HEK293 (cell line): ENCODE measurements at regions not wholly inside any gene's neighbourhood (a gene's known extent, or its start where the extent isn't known, plus 50 kb on each side); places are given as distances from the start of the nearest gene placed in this dataset.

Experiments
- CTCF ChIA-PET: fragments of 350-600 bp; formaldehyde crosslinking; extraction: SDS; loops from one replicate; lab custom pipeline; 2021; ENCODE audit warnings: antibody characterized with exemption; lab: Yijun Ruan, JAX
- POLR2A ChIA-PET: fragments of 300-600 bp; formaldehyde crosslinking; extraction: SDS; loops from one replicate; lab custom pipeline; 2020; ENCODE audit warnings: antibody characterized with exemption, inconsistent platforms; lab: Yijun Ruan, JAX
- H3K27ac ChIP-seq: fragments of 200-500 bp; sonication (Bioruptor generic); 2 replicates; pipeline ENCODE4 v1.5.1; 2014; ENCODE audit warnings: low read depth, low read length, control low read depth, inconsistent platforms; ENCODE audit errors: extremely low read depth
- H3K36me3 ChIP-seq, 2 experiments: fragments of 200-500 bp in 1 of 2; sonication (Bioruptor generic) in 1 of 2; 1 replicate in 1 of 2; 2 replicates in 1 of 2; pipeline ENCODE4 v1.5.1; 2014 to 2017; ENCODE audit warnings: inconsistent platforms in 2 of 2, low read length in 2 of 2; ENCODE audit not compliant: control insufficient read depth in 2 of 2, insufficient read depth in 1 of 2
- H3K4me1 ChIP-seq: fragments of 200-500 bp; sonication (Bioruptor generic); 2 replicates; pipeline ENCODE4 v1.5.1; 2014; ENCODE audit warnings: mild to moderate bottlenecking, low read length, inconsistent platforms; ENCODE audit not compliant: control insufficient read depth, insufficient read depth
- H3K4me3 ChIP-seq: 2 replicates; pipeline ENCODE4 v1.5.1; 2011; ENCODE audit warnings: low read depth, mild to moderate bottlenecking, control low read depth, low read length, moderate library complexity
- H3K9me3 ChIP-seq: fragments of 200-500 bp; sonication (Bioruptor generic); 2 replicates; pipeline ENCODE4 v1.5.1; 2014; ENCODE audit warnings: low read depth, low read length, inconsistent platforms; ENCODE audit not compliant: control insufficient read depth, insufficient read depth
- KLF16 ChIP-seq: fragments of 450-650 bp; formaldehyde crosslinking; IDR thresholded peaks from 2 replicates; pipeline ENCODE4 v1.5.1; 2017; ENCODE audit warnings: missing biosample characterization, missing genetic modification characterization
- KLF9 ChIP-seq: fragments of 450-650 bp; formaldehyde crosslinking; IDR thresholded peaks from 2 replicates; pipeline ENCODE4 v1.5.1; 2016; ENCODE audit warnings: missing biosample characterization, missing genetic modification characterization, low read depth
- MEIS1 ChIP-seq: sonication (generic); formaldehyde crosslinking; IDR thresholded peaks from 2 replicates; pipeline ENCODE4 v1.8.1; 2022; ENCODE audit warnings: missing genetic modification reagents, mild to moderate bottlenecking, borderline replicate concordance
- REPIN1 ChIP-seq: fragments of 450-650 bp; formaldehyde crosslinking; IDR thresholded peaks from 2 replicates; pipeline ENCODE4 v1.5.1; 2017; ENCODE audit warnings: missing biosample characterization, missing genetic modification characterization, low read depth
- YY1 ChIP-seq: fragments of 450-650 bp; formaldehyde crosslinking; IDR thresholded peaks from 2 replicates; pipeline ENCODE4 v1.5.1; 2018; ENCODE audit warnings: missing biosample characterization, missing genetic modification characterization
- ZBTB48 ChIP-seq: fragments of 450-650 bp; formaldehyde crosslinking; IDR thresholded peaks from 2 replicates; pipeline ENCODE4 v1.5.1; 2016; ENCODE audit warnings: missing biosample characterization, missing genetic modification characterization
- ZBTB8A ChIP-seq: fragments of 450-650 bp; formaldehyde crosslinking; IDR thresholded peaks from 2 replicates; pipeline ENCODE4 v1.5.1; 2016; ENCODE audit warnings: missing biosample characterization, missing genetic modification characterization
- ZEB2 ChIP-seq: fragments of 450-650 bp; formaldehyde crosslinking; IDR thresholded peaks from 2 replicates; pipeline ENCODE4 v1.5.1; 2016; ENCODE audit warnings: missing biosample characterization, missing genetic modification characterization
- ZNF175 ChIP-seq: fragments of 450-650 bp; formaldehyde crosslinking; IDR thresholded peaks from 2 replicates; pipeline ENCODE4 v1.5.1; 2016; ENCODE audit warnings: missing biosample characterization, missing genetic modification characterization
- ZNF211 ChIP-seq: fragments of 450-650 bp; formaldehyde crosslinking; IDR thresholded peaks from 2 replicates; pipeline ENCODE4 v1.5.1; 2016; ENCODE audit warnings: low read depth, missing biosample characterization, missing genetic modification characterization
- ZNF24 ChIP-seq: fragments of 450-650 bp; formaldehyde crosslinking; IDR thresholded peaks from 2 replicates; pipeline ENCODE4 v1.5.1; 2016; ENCODE audit warnings: missing biosample characterization, missing genetic modification characterization
- ZNF530 ChIP-seq: fragments of 450-650 bp; formaldehyde crosslinking; IDR thresholded peaks from 2 replicates; pipeline ENCODE4 v1.5.1; 2016; ENCODE audit warnings: low read depth, missing biosample characterization, missing genetic modification characterization
- ZNF585B ChIP-seq: fragments of 450-650 bp; formaldehyde crosslinking; IDR thresholded peaks from 2 replicates; pipeline ENCODE4 v1.5.1; 2016; ENCODE audit warnings: missing biosample characterization, missing genetic modification characterization
- ZNF596 ChIP-seq: fragments of 450-650 bp; IDR thresholded peaks from 2 replicates; pipeline ENCODE4 v1.5.0; 2018; ENCODE audit warnings: missing biosample characterization, mild to moderate bottlenecking, missing genetic modification characterization, moderate library complexity
- ZNF629 ChIP-seq: fragments of 450-650 bp; formaldehyde crosslinking; IDR thresholded peaks from 2 replicates; pipeline ENCODE4 v1.5.1; 2017; ENCODE audit warnings: missing biosample characterization, missing genetic modification characterization
- ZNF658 ChIP-seq: fragments of 450-650 bp; formaldehyde crosslinking; IDR thresholded peaks from 2 replicates; pipeline ENCODE4; 2016; ENCODE audit warnings: missing biosample characterization, missing genetic modification characterization
- ZNF677 ChIP-seq: fragments of 450-650 bp; IDR thresholded peaks from 2 replicates; pipeline ENCODE4 v1.5.0; 2018; ENCODE audit warnings: missing biosample characterization, mild to moderate bottlenecking, missing genetic modification characterization, moderate library complexity
- ZNF707 ChIP-seq: fragments of 450-650 bp; formaldehyde crosslinking; IDR thresholded peaks from 2 replicates; pipeline ENCODE4 v1.5.1; 2016; ENCODE audit warnings: missing biosample characterization, missing genetic modification characterization
- ZNF76 ChIP-seq: fragments of 450-650 bp; formaldehyde crosslinking; IDR thresholded peaks from 2 replicates; pipeline ENCODE4; 2016; ENCODE audit warnings: low read depth, missing biosample characterization, missing genetic modification characterization, borderline replicate concordance
- ZNF785 ChIP-seq: fragments of 450-650 bp; formaldehyde crosslinking; IDR thresholded peaks from 2 replicates; pipeline ENCODE4 v1.5.1; 2016; ENCODE audit warnings: missing biosample characterization, missing genetic modification characterization
- ZNF837 ChIP-seq: fragments of 450-650 bp; formaldehyde crosslinking; IDR thresholded peaks from 2 replicates; pipeline ENCODE4 v1.5.1; 2016; ENCODE audit warnings: missing biosample characterization, missing genetic modification characterization
- ZSCAN23 ChIP-seq: fragments of 450-650 bp; formaldehyde crosslinking; IDR thresholded peaks from 2 replicates; pipeline ENCODE4 v1.5.1; 2016; ENCODE audit warnings: missing biosample characterization, missing genetic modification characterization
- ZSCAN30 ChIP-seq: fragments of 450-650 bp; IDR thresholded peaks from 2 replicates; pipeline ENCODE4 v1.5.1; 2018; ENCODE audit warnings: missing biosample characterization, mild to moderate bottlenecking, missing genetic modification characterization, moderate library complexity
- TF ChIP-seq, protein P1 (sequence below): fragments of 450-650 bp; formaldehyde crosslinking; optimal IDR thresholded peaks from 2 replicates; pipeline ENCODE3; 2016; ENCODE audit warnings: missing biosample characterization, mild to moderate bottlenecking, missing genetic modification characterization
- TF ChIP-seq, protein P2 (sequence below): fragments of 450-650 bp; formaldehyde crosslinking; IDR thresholded peaks from 2 replicates; pipeline ENCODE4 v1.5.1; 2016; ENCODE audit warnings: missing biosample characterization, missing genetic modification characterization, low read depth
- TF ChIP-seq, protein P3 (sequence below): fragments of 450-650 bp; formaldehyde crosslinking; IDR thresholded peaks from 2 replicates; pipeline ENCODE4 v1.5.1; 2016; ENCODE audit warnings: missing biosample characterization, missing genetic modification characterization
- TF ChIP-seq, protein P4 (sequence below): fragments of 450-650 bp; formaldehyde crosslinking; IDR thresholded peaks from 2 replicates; pipeline ENCODE4 v1.5.1; 2016; ENCODE audit warnings: missing biosample characterization, missing genetic modification characterization, borderline replicate concordance
- TF ChIP-seq, protein P5 (sequence below): fragments of 450-650 bp; formaldehyde crosslinking; IDR thresholded peaks from 2 replicates; pipeline ENCODE4 v1.5.1; 2016; ENCODE audit warnings: missing biosample characterization, missing genetic modification characterization

DNA sequence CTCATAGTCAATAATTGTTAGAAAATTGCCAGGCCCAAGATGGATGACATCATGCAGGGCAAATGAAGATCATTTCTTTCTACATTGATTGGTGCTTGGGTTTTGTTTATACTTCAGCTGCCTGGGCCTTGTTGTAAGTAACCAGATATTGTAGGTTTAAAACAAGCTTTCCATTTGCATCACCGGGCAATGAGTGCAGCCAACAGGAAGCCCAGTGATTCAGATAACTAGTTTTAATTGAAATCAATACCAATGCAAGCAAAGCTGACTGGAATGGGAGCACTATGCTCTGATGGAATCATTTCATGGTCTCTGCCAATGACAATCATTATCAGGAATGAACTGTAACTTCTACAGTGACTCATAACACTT lies 279.3 kb downstream of the DUSP6 start (continued):
- peak; percentile 73 for TF ChIP-seq ZNF629 (tag by site-specific recombination)
- TF ChIP-seq, protein P1, sequence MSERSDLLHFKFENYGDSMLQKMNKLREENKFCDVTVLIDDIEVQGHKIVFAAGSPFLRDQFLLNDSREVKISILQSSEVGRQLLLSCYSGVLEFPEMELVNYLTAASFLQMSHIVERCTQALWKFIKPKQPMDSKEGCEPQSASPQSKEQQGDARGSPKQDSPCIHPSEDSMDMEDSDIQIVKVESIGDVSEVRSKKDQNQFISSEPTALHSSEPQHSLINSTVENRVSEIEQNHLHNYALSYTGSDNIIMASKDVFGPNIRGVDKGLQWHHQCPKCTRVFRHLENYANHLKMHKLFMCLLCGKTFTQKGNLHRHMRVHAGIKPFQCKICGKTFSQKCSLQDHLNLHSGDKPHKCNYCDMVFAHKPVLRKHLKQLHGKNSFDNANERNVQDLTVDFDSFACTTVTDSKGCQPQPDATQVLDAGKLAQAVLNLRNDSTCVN, result no peak
- no peak for TF ChIP-seq ZNF785 (tag by site-specific recombination)
- TF ChIP-seq ZBTB48 (tag by site-specific recombination), result no peak
- TF ChIP-seq KLF9 (tag by site-specific recombination), result no peak
- no peak for TF ChIP-seq ZSCAN23 (tag by site-specific recombination)
- no peak for TF ChIP-seq ZNF76 (tag by site-specific recombination)
- peak; percentile 42; the same call in 1 of the 2 replicates for TF ChIP-seq ZEB2 (tag by site-specific recombination)
- no peak for TF ChIP-seq ZNF175
- TF ChIP-seq MEIS1 (CRISPR knock-in tag), result no peak
- no peak for TF ChIP-seq ZNF677 (tag by site-specific recombination)
- TF ChIP-seq ZNF24, result 0 out of 2 replicates have a peak, but pooled peaks have one; percentile 32
- TF ChIP-seq, protein P2, sequence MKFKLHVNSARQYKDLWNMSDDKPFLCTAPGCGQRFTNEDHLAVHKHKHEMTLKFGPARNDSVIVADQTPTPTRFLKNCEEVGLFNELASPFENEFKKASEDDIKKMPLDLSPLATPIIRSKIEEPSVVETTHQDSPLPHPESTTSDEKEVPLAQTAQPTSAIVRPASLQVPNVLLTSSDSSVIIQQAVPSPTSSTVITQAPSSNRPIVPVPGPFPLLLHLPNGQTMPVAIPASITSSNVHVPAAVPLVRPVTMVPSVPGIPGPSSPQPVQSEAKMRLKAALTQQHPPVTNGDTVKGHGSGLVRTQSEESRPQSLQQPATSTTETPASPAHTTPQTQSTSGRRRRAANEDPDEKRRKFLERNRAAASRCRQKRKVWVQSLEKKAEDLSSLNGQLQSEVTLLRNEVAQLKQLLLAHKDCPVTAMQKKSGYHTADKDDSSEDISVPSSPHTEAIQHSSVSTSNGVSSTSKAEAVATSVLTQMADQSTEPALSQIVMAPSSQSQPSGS (tag by site-specific recombination), result peak; percentile 76
- no peak for TF ChIP-seq ZNF658
- TF ChIP-seq, all 188 proteins: peak for 12

DNA sequence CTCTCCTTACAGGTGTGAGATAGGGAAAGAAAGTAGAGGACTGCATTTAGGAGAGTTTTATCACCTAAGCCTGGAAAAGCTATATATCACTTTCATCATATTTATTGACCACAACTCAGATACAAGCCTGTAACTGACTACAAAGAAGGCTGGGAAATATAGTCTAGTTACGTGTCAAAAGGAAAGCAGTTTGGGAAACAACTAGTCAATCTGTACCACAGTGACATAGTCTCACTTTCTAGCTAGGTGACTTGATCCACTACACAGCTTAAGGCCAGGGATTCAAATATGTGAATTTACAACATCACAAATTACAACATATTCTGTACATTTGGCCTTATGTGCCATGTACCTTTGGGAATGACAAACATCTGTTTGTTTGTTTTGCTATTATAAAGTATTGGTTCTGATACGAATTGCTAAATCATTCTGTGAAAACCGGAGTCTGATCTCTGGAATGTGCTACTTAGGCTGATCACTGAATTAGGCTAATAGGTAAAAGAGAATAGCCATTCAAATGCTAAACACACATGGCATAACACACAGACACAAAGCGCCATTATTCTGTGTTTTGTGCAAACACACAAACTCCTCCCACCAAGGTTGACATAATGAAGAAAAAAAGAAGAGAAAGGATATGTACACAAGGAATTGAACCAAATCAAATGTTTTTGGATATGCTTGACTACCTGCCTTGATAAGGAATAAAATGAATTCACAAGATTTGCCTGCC lies 279.8 kb downstream of the DUSP6 start:
- H3K4me3 ChIP-seq, result no peak overlapping the region
- no peaks in the 10 kb centered on the region for H3K4me1 ChIP-seq
- CTCF ChIA-PET, result no interaction called here
- H3K36me3 ChIP-seq, result no peaks in the 10 kb centered on the region
- POLR2A ChIA-PET, result no interaction called here
- H3K27ac ChIP-seq, result no peak overlapping the region
- no peaks in the 10 kb centered on the region for H3K9me3 ChIP-seq
- TF ChIP-seq ZNF211 (no peak), ZNF837 (no peak), ZSCAN30 (tag by site-specific recombination) (no peak), YY1 (tag by site-specific recombination) (no peak), ZNF596 (tag by site-specific recombination) (no peak), KLF16 (tag by site-specific recombination) (no peak), ZNF530 (tag by site-specific recombination) (no peak), ZNF707 (no peak), ZBTB8A (no peak), REPIN1 (no peak), ZNF585B (tag by site-specific recombination) (no peak), ZNF76 (tag by site-specific recombination) (no peak)
- TF ChIP-seq, protein P3, sequence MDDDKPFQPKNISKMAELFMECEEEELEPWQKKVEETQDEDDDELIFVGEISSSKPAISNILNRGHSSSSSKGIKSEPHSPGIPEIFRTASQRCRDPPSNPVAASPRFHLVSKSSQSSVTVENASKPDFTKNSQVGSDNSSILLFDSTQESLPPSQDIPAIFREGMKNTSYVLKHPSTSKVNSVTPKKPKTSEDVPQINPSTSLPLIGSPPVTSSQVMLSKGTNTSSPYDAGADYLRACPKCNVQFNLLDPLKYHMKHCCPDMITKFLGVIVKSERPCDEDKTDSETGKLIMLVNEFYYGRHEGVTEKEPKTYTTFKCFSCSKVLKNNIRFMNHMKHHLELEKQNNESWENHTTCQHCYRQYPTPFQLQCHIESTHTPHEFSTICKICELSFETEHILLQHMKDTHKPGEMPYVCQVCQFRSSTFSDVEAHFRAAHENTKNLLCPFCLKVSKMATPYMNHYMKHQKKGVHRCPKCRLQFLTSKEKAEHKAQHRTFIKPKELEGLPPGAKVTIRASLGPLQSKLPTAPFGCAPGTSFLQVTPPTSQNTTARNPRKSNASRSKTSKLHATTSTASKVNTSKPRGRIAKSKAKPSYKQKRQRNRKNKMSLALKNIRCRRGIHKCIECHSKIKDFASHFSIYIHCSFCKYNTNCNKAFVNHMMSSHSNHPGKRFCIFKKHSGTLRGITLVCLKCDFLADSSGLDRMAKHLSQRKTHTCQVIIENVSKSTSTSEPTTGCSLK (tag by site-specific recombination), result no peak
- TF ChIP-seq, protein P4, sequence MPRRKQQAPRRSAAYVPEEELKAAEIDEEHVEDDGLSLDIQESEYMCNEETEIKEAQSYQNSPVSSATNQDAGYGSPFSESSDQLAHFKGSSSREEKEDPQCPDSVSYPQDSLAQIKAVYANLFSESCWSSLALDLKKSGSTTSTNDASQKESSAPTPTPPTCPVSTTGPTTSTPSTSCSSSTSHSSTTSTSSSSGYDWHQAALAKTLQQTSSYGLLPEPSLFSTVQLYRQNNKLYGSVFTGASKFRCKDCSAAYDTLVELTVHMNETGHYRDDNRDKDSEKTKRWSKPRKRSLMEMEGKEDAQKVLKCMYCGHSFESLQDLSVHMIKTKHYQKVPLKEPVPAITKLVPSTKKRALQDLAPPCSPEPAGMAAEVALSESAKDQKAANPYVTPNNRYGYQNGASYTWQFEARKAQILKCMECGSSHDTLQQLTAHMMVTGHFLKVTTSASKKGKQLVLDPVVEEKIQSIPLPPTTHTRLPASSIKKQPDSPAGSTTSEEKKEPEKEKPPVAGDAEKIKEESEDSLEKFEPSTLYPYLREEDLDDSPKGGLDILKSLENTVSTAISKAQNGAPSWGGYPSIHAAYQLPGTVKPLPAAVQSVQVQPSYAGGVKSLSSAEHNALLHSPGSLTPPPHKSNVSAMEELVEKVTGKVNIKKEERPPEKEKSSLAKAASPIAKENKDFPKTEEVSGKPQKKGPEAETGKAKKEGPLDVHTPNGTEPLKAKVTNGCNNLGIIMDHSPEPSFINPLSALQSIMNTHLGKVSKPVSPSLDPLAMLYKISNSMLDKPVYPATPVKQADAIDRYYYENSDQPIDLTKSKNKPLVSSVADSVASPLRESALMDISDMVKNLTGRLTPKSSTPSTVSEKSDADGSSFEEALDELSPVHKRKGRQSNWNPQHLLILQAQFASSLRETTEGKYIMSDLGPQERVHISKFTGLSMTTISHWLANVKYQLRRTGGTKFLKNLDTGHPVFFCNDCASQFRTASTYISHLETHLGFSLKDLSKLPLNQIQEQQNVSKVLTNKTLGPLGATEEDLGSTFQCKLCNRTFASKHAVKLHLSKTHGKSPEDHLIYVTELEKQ, result no peak
- TF ChIP-seq, protein P5, sequence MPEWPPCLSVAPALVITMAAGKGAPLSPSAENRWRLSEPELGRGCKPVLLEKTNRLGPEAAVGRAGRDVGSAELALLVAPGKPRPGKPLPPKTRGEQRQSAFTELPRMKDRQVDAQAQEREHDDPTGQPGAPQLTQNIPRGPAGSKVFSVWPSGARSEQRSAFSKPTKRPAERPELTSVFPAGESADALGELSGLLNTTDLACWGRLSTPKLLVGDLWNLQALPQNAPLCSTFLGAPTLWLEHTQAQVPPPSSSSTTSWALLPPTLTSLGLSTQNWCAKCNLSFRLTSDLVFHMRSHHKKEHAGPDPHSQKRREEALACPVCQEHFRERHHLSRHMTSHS (tag by site-specific recombination), result no peak
